GM04504 (cell line): ENCODE measurements at regions not wholly inside any gene's neighbourhood (a gene's known extent, or its start where the extent isn't known, plus 50 kb on each side); places are given as distances from the start of the nearest gene placed in this dataset.
"Not testable (repeated sequence)": the region's sequence is repeated elsewhere in the genome, so short reads cannot be mapped to it uniquely, and the experiment has no call there.

Experiments used
- DNase-seq: peaks from one replicate; pipeline ENCODE4 v3.0.0-alpha.2; 2012; ENCODE audit warnings: low read depth

- no peak for DNase-seq
These were observed 1377.9 kb downstream of the RPIA start for GRCh38 chr2:90069290-90069894.

DNA sequence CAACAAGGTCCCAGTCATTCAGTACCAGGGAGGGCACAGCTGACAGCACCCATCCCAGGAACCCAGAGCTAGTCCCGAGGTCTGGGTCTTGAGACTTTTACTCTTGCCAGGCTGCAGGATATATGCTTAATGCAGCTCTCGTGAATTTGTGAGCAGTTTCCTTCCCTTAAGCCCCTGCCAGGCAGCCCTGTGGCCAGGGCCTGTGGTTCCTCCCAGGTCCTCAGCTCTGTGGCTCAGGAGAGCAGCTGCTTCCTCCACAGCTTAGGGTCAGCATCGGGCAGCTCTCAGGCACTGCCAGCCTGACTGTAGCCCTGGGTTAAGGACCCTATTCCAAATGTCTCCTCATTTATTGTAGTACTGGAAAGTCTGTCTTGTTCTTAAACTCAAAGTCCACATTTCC lies 1384.8 kb downstream of the RPIA start:
- no peak for DNase-seq

DNA sequence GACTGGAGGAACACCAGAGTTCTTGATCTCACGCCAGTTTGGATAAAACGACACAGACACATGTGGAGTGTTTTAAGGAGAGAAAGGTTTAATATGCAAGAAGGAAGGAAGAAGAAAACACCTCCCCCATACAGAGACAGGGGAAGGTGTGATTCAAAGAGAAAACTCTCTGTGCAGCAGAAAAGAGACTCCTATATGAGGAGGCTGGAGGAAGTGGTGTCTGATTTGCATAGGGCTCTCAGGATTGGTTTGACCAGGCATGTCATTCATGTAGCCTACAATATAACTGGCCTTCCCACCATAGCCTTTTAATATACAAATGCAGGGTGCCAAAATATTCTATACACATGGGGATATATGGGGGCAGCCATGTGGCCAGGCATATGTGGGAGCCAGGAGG lies 1386.5 kb downstream of the RPIA start:
- no peak for DNase-seq

GRCh38 chr2:90079374-90079773 lies 1387.9 kb downstream of the RPIA start:
- no peak for DNase-seq

- not testable (repeated sequence) for DNase-seq
These were observed 1396.3 kb downstream of the RPIA start for GRCh38 chr2:90087792-90088191.

DNA sequence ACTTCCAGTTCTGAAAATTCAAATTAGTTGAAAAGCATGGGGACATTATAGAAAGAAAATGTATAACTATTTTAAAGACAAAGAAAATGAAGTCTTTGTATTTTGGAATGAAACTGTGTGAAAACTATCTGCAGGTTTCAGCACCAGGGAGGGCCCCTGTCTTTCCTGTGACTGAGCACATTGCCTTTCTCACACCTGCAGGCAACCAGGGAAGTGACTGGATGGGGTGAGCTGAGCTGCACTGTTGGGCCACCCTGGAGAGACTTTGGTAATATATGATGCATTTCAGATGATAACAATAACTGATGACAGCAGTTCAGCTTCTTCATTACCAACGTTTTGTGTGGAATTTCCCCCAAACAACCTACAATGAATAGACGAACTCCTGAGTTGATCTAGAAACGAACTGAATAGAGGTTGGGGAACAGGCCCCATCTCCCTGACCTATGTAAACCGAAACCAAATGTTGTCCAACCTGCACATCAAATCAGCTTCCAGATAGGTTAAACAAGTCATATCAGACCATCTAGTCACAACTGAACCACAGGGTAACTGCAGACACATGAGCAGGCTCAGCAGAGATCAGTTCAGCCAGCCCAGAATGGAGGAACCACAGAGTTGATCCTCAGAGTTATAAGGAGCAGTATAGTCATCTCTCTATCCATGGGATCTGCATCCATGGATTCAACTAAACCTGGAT lies 1402.2 kb downstream of the RPIA start:
- not testable (repeated sequence) for DNase-seq

GRCh38 chr2:90097617-90098016 lies 1406.1 kb downstream of the RPIA start:
- not testable (repeated sequence) for DNase-seq

DNA sequence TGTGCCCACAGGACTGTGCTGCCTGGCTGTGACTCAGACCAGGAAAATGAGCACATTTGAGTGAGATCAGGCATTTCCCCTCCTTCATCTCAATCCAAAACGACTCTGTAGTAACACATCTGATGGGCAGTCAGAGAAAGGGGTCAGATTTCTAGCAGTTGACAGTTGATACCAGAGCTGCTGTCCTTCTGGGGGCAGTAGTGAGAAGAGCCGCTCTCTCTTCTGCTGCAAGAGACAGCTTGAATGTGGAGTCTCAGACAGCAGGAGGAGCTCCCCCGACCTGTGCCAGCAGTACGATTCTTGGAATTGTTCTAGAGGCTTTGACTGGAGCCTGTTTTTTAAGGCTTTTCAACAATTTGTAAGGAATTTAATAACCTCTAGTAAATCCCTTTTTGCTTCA lies 1413.7 kb downstream of the RPIA start:
- not testable (repeated sequence) for DNase-seq

DNA sequence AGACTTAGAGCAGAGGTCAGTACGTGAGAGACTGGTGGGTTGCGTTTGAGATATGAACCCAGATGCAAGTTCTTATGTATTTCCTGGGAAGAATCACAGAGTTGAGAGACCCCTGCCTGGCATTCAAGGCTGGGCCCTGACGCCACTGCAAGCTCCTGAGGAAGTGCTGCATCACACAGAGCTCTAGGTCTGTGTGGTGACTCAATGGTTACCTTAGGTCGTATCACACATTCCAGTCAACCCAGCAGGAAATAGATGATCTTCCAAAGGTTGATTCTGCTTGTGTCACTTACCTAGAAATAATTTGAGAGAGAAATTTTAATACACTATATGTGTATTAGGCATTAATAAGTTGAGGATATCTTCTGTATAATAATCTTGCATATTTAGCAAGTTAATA lies 1431.9 kb downstream of the RPIA start:
- DNase-seq = not testable (repeated sequence)

DNA sequence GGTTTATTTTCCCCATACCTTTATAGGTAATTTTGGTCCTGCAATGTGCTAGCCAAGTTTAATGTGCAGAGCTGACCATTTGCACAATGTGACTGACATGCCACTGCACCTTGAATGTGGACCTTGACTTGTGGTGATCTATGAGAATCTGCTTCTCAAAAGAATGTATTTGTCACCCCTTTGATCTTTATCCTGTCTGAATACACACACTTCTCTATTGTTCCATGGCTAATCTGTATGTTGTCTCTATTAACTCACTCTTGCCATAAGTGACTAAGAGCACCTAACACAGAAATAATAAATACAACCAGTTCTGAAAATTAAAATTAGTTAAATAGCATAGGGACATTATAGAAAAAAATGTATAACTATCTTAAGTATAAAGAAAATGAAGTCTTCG lies 1447.6 kb downstream of the RPIA start:
- not testable (repeated sequence) for DNase-seq

DNA sequence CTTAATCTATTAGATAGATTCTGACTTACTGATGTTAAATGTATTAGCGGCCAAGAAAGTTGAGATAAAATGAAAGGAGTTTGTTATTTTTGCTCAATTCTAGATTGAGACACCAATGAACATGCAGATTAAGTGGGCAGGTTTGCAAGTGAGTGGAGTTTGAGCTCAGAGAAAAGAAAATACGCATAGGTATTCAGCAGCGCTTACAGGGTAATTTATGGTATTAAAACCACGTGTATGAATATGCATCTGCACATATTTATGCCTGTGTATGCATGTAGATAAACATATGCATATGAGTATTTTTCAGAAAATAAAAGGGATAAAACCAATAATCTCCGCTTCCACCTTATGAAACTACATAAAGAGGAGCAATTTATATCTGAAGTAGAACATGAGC lies 1450.1 kb downstream of the RPIA start:
- not testable (repeated sequence) for DNase-seq

DNA sequence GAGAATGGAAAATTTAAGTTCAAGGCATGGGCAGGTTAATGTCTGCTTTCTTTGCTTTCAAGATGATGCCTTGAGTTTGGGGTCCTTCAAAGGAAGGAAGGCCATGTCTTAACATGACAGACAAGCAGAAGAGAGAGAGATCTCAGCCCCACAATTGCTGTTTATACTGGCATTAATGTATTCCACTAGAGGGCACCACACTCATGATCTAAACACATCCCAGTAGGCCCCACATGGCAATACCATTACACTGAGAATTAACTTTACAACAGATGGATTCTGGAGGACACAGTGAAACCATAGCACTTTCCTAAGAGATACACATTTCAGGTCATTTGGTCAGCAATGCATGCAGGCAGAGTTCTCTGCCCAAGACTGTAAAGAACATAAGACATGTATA lies 1460.3 kb downstream of the RPIA start:
- not testable (repeated sequence) for DNase-seq

DNA sequence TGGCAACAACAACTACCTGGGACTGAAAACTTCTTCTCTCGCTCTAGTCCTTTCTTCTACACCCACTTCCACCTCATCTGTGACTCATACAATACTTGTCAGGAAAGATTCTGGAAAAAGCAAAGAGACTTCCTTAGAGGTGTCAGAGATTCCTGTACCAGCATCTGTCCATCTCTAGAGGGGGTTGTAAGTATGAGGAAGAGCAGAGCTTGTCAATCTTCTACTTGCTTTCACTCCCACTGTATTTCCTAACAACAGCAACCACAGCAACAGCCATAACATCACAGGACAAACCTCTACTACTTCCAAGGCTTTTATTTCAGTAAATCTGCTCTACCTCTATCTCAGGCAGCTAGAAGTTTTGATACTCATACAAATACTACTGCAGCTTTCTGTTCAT lies 1479.5 kb downstream of the RPIA start:
- DNase-seq = not testable (repeated sequence)

- not testable (repeated sequence) for DNase-seq
These were observed 1481.6 kb downstream of the RPIA start for GRCh38 chr2:90173081-90173480.

DNA sequence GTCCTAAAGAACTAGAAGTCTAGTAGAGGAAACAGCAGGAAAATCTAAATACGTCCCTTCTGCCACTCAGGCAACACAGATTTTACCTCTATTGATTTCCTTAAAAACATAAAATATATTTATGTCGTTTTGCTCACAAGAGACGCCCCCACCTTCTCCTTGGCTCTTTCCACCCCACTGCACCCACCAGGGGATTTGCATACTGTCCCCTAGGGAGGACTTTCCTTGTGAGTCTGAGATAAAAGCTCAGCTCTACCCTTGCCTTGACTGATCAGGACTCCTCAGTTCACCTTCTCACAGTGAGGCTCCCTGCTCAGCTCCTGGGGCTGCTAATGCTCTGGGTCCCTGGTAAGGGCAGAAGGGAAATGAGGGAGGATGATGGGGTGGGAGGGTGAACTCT lies 1488.1 kb downstream of the RPIA start:
- DNase-seq = not testable (repeated sequence)

DNA sequence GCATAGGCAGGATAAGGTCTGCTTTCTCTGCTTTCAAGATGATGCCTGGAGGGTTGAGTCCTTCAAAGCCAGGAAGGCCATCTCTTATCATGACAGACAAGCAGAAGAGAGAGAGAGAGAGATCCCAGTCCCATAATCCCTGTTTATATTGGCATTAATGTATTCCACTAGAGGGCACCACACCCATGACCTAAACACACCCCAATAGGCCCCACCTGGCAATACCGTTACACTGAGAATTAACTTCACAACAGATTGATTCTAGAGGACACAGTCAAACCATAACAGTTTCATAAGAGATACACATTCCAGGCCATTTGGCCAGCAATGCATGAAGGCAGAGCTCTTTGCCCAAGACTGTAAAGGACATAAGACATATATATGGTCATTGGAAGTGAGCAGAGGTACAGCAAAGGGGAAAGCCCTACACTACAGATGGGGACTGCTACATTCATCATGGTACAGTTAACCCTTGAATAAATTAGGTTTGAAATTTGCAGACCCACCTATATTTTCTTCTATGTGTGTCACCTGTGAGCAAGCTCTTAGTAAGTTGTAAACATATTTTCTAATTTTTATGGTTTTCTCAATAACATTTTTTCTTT lies 1516.1 kb downstream of the RPIA start:
- no peak for DNase-seq

DNA sequence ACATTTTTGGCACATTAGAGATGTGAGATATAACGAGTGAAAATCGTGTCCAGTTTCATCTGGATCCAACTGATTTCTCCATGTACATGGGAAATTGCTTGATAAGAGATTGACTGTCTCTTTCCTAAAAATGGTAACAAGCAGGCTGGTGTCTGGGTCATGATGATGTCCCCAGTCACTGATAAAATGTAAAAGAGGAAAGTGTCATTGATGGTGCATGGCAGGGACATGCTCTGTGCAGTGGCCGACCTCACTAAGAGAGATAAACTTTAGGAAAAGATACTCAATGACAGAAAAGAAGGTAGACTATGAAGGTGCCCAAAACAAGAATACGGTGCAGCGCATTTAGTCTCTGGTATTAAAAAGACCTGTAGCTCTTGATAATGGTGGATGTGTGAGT lies 1517.5 kb downstream of the RPIA start:
- DNase-seq = no peak

- DNase-seq = no peak
These were observed 1518.3 kb downstream of the RPIA start for GRCh38 chr2:90209806-90210205.

DNA sequence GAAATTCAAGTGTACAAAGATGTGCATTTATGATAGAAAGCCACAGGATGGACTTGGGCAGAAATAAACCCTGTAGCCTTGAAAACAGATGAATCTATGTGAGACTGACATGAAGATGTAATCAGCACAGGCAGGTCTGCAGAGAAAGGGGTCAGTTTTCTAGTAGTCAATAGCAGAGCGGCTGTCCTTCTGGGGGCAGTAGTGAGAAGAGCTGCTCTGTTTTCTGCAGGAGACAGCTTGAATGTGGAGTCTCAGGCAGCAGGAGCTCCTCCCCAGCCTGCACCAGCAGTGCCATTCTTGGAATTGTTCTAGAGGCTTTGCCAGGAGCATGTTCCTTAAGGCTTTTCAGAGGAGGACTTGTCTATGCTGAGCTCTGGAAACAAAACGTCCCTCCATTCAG lies 1524.4 kb downstream of the RPIA start:
- DNase-seq = not testable (repeated sequence)

DNA sequence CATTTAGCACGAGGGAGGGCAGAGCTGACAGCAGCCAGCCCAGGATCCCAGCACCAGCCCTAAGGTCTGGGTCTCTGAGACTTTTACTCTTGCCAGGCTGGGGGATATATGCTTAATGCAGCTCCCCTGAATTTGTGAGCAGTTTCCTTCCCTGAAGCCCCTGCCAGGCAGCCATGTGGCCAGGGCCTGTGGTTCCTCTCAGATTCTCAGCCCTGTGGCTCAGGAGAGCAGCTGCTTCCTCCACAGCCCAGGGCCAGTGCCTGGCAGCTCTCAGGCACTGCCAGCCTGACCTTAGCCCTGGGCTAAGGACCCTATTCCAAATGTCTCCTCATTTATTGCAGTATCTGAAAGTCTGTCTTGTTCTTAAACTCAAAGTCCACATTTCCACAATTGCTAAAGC lies 1525.3 kb downstream of the RPIA start:
- not testable (repeated sequence) for DNase-seq

- DNase-seq = not testable (repeated sequence)
These were observed 1527.1 kb downstream of the RPIA start for GRCh38 chr2:90218534-90218933.

DNA sequence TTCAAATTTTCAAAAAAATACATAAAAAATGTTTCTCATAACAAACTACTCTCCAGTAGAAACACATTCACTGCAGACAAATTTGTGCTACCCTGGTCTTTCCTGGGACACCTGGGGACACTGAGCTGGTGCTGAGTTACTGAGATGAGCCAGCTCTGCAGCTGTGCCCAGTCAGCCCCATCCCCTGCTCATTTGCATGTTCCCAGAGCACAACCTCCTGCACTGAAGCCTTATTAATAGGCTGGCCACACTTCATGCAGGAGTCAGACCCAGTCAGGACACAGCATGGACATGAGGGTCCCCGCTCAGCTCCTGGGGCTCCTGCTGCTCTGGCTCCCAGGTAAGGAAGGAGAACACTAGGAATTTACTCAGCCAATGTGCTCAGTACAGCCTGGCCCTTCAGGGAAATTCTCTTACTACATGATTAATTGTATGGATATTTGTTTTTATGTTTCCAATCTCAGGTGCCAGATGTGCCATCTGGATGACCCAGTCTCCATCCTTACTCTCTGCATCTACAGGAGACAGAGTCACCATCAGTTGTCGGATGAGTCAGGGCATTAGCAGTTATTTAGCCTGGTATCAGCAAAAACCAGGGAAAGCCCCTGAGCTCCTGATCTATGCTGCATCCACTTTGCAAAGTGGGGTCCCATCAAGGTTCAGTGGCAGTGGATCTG lies 1529.3 kb downstream of the RPIA start:
- not testable (repeated sequence) for DNase-seq

DNA sequence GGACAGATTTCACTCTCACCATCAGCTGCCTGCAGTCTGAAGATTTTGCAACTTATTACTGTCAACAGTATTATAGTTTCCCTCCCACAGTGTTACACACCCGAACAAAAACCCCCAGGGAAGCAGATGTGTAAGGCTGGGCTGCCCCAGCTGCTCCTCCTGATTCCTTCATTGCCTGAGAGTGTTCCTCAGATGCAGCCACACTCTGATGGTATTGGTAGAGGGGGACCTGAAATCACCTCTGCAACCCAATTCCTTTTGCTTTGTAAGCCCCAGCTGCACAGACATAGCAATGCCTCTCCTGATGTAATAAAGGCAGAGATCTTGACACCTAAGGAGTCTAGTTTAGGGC lies 1529.8 kb downstream of the RPIA start:
- DNase-seq = no peak
